ENCODE measurements at regions not wholly inside any gene's neighbourhood (a gene's known extent, or its start where the extent isn't known, plus 50 kb on each side); places are given as distances from the start of the nearest gene placed in this dataset.

DNA sequence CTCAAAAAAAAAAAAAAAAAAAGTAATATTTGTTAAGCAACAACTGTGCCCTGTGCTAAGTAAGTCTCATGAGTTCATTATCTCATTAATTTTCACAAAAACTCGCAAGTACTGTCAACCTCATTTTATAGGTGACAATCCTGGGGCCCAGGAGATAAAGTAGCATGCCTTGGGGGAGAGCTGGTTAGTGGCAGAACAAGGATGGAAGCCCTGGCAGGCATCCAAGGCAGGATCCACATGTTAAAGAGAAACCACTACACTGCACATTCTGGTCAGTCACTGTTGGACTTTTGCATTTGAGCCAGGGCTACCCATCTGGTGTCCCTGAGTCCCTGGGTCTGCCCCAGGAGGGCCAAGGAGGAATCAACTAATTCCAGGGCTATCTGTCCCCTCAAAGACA lies 54.6 kb downstream of the ZFP36L2 start:
- peak; percentile 25 for DNase-seq (ENCODE audit: low spot score)

DNA sequence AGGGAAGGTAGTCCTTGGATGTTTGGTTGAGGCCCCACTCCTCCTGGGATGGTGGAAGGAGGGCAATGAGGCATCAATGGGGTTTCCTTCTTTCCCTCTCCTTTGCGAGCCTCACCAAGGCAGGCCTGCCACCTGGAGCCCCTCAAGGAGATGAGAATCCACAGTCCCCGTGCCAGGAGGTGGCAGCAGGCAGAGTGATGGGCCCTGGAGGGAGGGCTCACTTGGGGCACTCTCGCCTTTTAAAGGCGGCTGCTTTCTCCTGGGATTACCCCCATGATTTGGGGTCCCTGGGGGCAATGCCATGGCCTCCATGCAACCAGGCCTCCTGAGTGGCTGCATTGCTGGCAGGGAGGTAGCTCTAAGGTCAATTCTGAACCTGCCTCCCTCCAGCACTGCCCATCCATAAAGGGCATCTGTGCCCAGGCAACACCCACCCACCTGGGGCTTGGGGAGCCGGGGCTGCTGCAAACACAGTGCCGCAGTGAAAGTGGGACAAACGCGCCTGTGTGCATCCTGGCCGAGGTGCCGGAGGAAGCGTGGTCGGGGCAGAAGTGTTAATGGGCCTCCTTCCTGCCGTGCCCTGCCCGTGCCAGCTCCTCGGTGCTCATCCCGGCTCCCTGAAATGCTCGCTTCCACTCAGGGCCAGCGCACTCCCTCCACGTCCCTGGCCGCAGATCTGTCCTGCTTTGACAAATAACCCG lies 55.9 kb downstream of the ZFP36L2 start:
- DNase-seq (ENCODE audit: low spot score) = no peak

GRCh38 chr2:43169987-43170386 lies 56.4 kb downstream of the ZFP36L2 start:
- no peak for DNase-seq (ENCODE audit: low spot score)

DNA sequence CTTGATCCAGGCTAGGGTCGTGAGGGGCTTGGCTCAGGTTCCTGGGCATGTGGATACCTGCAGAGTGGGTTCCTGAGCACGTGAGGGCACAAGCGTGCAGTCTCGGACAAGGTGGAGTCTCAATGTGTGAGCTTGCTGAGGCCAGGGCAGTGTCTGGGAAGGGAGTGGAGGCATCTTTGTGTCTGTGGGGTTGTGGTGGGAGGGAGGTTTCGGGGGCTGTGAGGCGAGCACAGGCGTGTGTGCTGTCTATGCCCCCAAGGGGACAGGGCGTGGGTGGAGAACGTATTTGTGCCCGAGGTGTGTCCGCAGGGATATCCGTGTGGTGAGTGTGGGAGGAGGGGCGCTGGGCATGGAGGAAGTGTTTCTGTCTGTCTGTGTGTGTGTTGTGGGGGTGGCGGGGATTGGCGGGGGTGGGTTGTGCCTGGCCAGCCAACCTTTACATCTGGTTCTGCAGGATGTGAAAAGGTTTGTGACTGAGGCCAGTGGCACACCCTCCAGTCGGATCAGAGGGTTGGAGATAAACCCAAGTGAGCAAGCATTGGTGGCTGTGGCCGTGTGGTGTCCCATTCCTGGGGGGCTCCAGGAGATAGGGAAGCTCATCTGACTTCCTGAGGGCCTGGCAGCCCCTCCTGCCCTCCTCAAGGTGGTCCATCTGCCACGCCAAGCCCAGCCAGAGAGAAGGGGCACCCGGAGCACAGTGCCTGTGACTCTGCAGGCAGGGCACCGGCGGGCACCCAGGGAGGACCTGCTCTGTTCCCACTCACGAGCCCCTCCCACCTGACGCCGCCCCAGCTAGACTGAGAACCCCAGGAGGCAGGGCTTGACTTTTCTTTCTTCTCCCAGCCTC lies 57.1 kb downstream of the ZFP36L2 start:
- DNase-seq (ENCODE audit: low spot score) = peak; percentile 28

DNA sequence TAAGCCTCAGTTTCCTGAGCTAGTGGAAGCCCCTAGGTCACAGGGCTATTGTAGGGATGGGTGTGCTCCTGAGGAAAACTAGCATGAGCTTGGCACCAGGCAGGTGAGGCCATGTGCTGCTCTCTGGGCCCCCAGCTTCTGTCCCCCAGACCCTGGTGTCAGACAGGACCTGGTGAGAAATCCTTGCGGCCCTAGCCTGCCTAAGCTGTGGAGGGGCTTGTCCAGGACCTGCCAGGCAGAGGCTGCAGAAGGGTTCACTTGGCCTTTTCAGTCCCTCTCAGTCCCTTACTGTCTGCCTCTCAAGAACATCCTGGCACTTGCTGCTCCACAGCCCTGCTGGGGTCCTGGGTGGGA lies 58.4 kb downstream of the ZFP36L2 start:
- DNase-seq (ENCODE audit: low spot score) = no peak

DNA sequence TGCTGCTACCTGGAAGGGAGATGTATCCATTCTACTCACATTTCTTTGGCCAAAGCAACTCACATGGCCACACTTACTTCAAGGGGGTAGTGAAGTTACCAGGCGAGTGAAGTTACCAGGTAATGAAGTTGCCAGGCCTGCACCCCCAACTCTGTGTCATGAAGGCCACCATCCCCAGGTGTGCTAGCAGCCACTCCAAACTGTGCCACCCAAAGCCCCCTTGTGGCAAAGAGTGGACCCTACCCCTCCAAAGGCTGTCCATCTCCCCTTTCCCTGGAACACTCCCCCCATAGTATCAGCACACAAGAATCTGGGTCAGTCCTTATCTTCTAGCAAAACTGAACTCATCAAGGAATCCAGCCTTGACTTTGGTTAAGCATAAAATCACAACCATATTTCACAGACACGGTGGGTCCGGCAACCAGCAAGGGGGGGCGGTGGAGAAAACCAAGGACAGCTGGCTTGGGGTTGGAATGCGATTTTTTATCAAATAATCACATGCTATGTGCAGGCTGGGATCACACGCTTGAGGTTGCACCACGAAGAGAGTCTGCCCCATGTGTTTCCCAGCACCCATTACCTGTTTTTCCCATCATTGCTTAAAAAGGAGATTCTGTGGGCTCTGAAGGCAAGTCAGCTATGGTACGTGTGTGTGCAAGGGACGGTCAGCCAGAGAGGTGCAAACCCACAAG lies 60.9 kb downstream of the ZFP36L2 start:
- no peak for DNase-seq (ENCODE audit: low spot score)

GRCh38 chr2:43164686-43165085 lies 61.7 kb downstream of the ZFP36L2 start:
- DNase-seq (ENCODE audit: low spot score) = no peak

- DNase-seq (ENCODE audit: low spot score) = no peak
Measured at GRCh38 chr2:43163584-43164270, 62.7 kb downstream of the ZFP36L2 start.

- no peak for DNase-seq (ENCODE audit: low spot score)
Measured at GRCh38 chr2:43162511-43162776, 64.0 kb downstream of the ZFP36L2 start.

GRCh38 chr2:43161650-43162510 lies 64.5 kb downstream of the ZFP36L2 start:
- DNase-seq (ENCODE audit: low spot score) = no peak

DNA sequence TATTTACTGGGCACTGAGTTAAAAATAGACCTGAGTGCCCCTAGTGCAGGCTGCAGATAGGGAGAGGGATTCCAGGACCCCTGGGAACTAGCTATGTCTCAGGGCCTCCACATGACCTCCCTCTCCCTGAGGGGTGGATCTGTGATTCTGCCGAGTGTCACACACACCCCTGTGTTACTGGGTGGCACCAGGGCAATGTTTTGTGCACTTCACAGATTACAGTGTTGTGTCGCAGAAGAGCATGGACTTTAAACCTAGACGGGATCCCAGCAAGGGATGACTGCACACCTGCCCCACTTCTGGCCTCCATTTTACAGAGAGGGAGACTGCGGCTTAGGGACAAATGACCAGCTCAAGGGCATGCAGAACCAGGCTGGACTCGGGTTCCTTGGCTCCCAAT lies 65.6 kb downstream of the ZFP36L2 start:
- DNase-seq (ENCODE audit: low spot score) = no peak

DNA sequence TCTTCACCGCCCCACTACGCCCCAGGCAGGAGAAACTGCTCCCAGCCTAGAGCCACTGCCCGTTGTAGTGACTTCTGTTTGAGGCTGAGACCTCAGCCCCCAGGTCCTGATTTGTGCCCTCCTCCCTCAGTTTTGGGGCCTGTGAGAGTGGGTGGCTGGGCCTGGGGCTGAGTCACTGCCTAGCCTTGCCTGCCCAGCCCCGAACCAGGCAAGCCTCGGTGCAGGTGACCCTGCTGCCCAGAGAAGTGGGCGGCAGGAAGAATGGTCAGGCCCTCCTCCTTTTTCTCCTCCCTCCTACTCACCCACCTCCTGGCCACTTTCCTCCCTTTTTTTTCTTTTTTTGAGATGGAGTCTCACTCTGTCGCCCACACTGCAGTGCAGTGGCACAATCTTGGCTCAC lies 66.6 kb downstream of the ZFP36L2 start:
- DNase-seq (ENCODE audit: low spot score) = no peak

- DNase-seq (ENCODE audit: low spot score) = peak; percentile 45
Measured at GRCh38 chr2:43158259-43158880, 68.0 kb downstream of the ZFP36L2 start.

- no peak for DNase-seq (ENCODE audit: low spot score)
Measured at GRCh38 chr2:43157506-43158246, 68.7 kb downstream of the ZFP36L2 start.

DNA sequence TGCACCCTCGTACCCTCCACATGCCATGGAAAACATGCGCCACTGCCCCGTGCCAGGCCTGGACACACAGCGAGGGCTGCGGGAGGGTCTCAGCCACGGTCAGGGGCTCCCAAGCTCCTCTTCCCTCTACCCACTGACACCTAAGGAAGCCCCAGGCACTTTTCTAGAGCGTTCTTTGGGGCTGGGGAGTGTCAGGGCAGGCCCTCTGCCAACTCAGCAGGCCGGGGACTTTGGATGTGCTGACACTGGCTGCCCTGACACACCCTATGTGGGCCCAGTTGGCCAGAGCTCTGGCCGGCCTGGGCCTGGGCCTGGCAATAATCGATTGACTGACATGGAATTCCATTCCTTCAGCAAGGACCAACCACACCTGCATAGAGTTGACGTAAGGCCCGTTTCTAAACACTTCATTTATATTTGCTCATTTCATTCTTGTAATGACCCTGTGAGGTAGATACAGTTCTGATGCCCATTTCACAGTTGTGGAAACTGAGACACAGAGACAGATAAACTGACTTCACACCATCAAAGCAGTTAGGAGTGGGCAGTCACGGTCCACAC lies 70.5 kb downstream of the ZFP36L2 start:
- no peak for DNase-seq (ENCODE audit: low spot score)

GRCh38 chr2:43154685-43155084 lies 71.7 kb downstream of the ZFP36L2 start:
- no peak for DNase-seq (ENCODE audit: low spot score)

GRCh38 chr2:43152741-43153647 lies 73.4 kb downstream of the ZFP36L2 start:
- no peak for DNase-seq (ENCODE audit: low spot score)

GRCh38 chr2:43152186-43152585 lies 74.2 kb downstream of the ZFP36L2 start:
- no peak for DNase-seq (ENCODE audit: low spot score)

GRCh38 chr2:43149482-43150107 lies 76.8 kb downstream of the ZFP36L2 start:
- no peak for DNase-seq (ENCODE audit: low spot score)
